KMS-11 (cell line): ENCODE measurements at regions not wholly inside any gene's neighbourhood (a gene's known extent, or its start where the extent isn't known, plus 50 kb on each side); places are given as distances from the start of the nearest gene placed in this dataset.

Experiments
- H2AFZ ChIP-seq: fragments of 200-600 bp; sonication (generic); 2 replicates; pipeline ENCODE4 v1.6.1; 2016; ENCODE audit warnings: antibody characterized with exemption, mixed run types, low read depth
- H3K27ac ChIP-seq: fragments of 200-600 bp; sonication (generic); 2 replicates; pipeline ENCODE4 v1.6.1; 2016; ENCODE audit warnings: mild to moderate bottlenecking, mixed run types
- H3K27me3 ChIP-seq: fragments of 200-600 bp; sonication (generic); 2 replicates; pipeline ENCODE4 v1.6.1; 2017; ENCODE audit warnings: mild to moderate bottlenecking, low read depth, mixed run types, moderate library complexity; ENCODE audit not compliant: insufficient read depth
- H3K36me3 ChIP-seq: fragments of 200-600 bp; sonication (generic); 2 replicates; pipeline ENCODE4 v1.6.1; 2017; ENCODE audit warnings: mild to moderate bottlenecking, mixed run types; ENCODE audit not compliant: insufficient read depth
- H3K4me1 ChIP-seq: fragments of 200-600 bp; sonication (generic); 2 replicates; pipeline ENCODE4 v1.6.1; 2016; ENCODE audit warnings: mild to moderate bottlenecking, low read depth, mixed run types; ENCODE audit not compliant: poor library complexity, severe bottlenecking
- H3K4me2 ChIP-seq: fragments of 200-600 bp; sonication (generic); 2 replicates; pipeline ENCODE4 v1.7.0; 2016; ENCODE audit warnings: mild to moderate bottlenecking, mixed run types
- H3K4me3 ChIP-seq: fragments of 200-600 bp; sonication (generic); IDR thresholded peaks from 2 replicates; pipeline ENCODE4 v1.6.1; 2017; ENCODE audit warnings: low read depth, low read length, mixed read lengths; ENCODE audit not compliant: insufficient read depth
- H3K79me2 ChIP-seq: fragments of 200-600 bp; sonication (generic); 2 replicates; pipeline ENCODE4 v1.6.1; 2016; ENCODE audit warnings: low read depth, mixed run types; ENCODE audit not compliant: insufficient read depth
- H3K9ac ChIP-seq: fragments of 200-600 bp; sonication (generic); 2 replicates; pipeline ENCODE4 v1.6.1; 2016; ENCODE audit warnings: mild to moderate bottlenecking, mixed run types
- H4K20me1 ChIP-seq: fragments of 200-600 bp; sonication (generic); 2 replicates; pipeline ENCODE4 v1.6.1; 2016; ENCODE audit warnings: mild to moderate bottlenecking, mixed run types; ENCODE audit not compliant: insufficient read depth
- CTCF ChIP-seq: fragments of 200-600 bp; sonication (generic); conservative IDR thresholded peaks from 2 replicates; pipeline ENCODE4 v1.6.1; 2017; ENCODE audit warnings: low read depth, mild to moderate bottlenecking, antibody characterized with exemption, low read length, moderate library complexity, mixed read lengths

DNA sequence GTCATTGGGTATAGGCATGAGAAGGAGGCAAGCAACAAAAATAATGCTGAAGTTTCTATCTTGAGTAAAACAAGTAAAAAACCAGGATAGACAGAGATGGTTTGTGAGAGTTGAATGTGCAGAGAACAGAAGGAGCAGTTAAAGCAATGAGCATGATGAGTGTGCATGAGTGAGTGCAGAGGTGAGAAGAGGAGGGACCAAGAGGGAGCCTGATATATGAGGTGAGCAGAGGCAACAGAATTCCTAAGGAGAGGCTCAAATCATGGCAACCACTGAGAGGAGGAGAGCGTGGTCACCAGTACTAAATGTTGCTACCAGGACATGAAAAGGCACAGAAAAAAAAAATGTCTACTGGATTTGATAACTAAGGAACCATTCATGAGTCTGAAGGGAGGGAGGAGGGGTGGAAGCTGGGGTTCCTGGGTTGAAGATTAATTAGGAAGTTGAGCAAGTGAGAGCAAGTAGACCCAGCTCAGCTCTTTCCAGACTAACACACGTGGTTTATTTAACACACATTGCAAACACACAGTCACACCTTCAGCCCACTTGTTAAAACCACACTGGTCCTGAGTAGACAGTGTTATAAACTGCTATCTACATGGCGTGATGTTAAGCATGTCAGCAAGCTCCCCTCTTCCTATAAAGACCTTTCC is 69.0 kb upstream of the IQCM start:
- Histone ChIP-seq H3K79me2 (no peaks in the 10 kb centered on the region), H3K4me1 (no peaks in the 10 kb centered on the region), H3K27ac (no peak overlapping the region), H3K4me3 (no peak overlapping the region), H3K4me2 (no peak overlapping the region), H3K36me3 (no peaks in the 10 kb centered on the region), H3K27me3 (no peaks in the 10 kb centered on the region), H3K9ac (no peak overlapping the region), H4K20me1 (no peaks in the 10 kb centered on the region), H2AFZ (no peak overlapping the region)
- no peak for TF ChIP-seq CTCF

GRCh38 chr4:149885896-149886295 is 70.3 kb upstream of the IQCM start:
- no peaks in the 10 kb centered on the region for H3K36me3 ChIP-seq
- H3K4me2 ChIP-seq: no peak overlapping the region
- H3K27ac ChIP-seq: no peak overlapping the region
- H3K79me2 ChIP-seq: no peaks in the 10 kb centered on the region
- no peaks in the 10 kb centered on the region for H3K4me1 ChIP-seq
- no peaks in the 10 kb centered on the region for H3K27me3 ChIP-seq
- no peak for TF ChIP-seq CTCF
- H4K20me1 ChIP-seq: no peaks in the 10 kb centered on the region
- no peak overlapping the region for H3K9ac ChIP-seq
- H2AFZ ChIP-seq: no peak overlapping the region
- H3K4me3 ChIP-seq: no peak overlapping the region

- Histone ChIP-seq H3K36me3 (no peaks in the 10 kb centered on the region), H4K20me1 (no peaks in the 10 kb centered on the region), H2AFZ (no peak overlapping the region), H3K79me2 (no peaks in the 10 kb centered on the region), H3K9ac (no peak overlapping the region), H3K27ac (no peak overlapping the region), H3K4me3 (no peak overlapping the region), H3K4me1 (no peaks in the 10 kb centered on the region), H3K27me3 (no peaks in the 10 kb centered on the region), H3K4me2 (no peak overlapping the region)
- TF ChIP-seq CTCF: no peak
Measured at GRCh38 chr4:149886786-149887490, 71.3 kb upstream of the IQCM start.

GRCh38 chr4:149889991-149890390 is 74.3 kb upstream of the IQCM start:
- H3K4me3 ChIP-seq: no peak overlapping the region

More at GRCh38 chr4:149889991-149890390, 74.3 kb upstream of the IQCM start:
- no peak overlapping the region for H3K27ac ChIP-seq
- no peaks in the 10 kb centered on the region for H3K79me2 ChIP-seq
- H4K20me1 ChIP-seq: no peaks in the 10 kb centered on the region
- H3K27me3 ChIP-seq: no peaks in the 10 kb centered on the region
- H2AFZ ChIP-seq: no peak overlapping the region
- no peaks in the 10 kb centered on the region for H3K36me3 ChIP-seq
- TF ChIP-seq CTCF: no peak
- no peaks in the 10 kb centered on the region for H3K4me1 ChIP-seq
- no peak overlapping the region for H3K4me2 ChIP-seq
- no peak overlapping the region for H3K9ac ChIP-seq
